ENCODE measurements at regions not wholly inside any gene's neighbourhood (a gene's known extent, or its start where the extent isn't known, plus 50 kb on each side); places are given as distances from the start of the nearest gene placed in this dataset.

GRCh38 chr18:51404620-51405019, 207.1 kb upstream of the MEX3C start:
- Histone ChIP-seq H4K20me1 (ENCODE audit: low read depth) (no peaks in the 10 kb centered on the region), H3K27me3 (no peaks in the 10 kb centered on the region), H3K27ac (no peak overlapping the region), H3K9me3 (ENCODE audit: low read depth) (no peaks in the 10 kb centered on the region), H3K4me3 (no peak overlapping the region), H3F3A (ENCODE audit: low read depth) (no peaks in the 10 kb centered on the region), H3K4me1 (no peaks in the 10 kb centered on the region), H2AFZ (replicated peaks) (no peak overlapping the region), H3K36me3 (no peaks in the 10 kb centered on the region), H3K9ac (no peak overlapping the region), H3K79me2 (ENCODE audit: low read depth) (no peaks in the 10 kb centered on the region), H3K4me2 (no peak overlapping the region)
- Mint-ChIP-seq H3K9me3 (peaks cover 2% of the 10 kb centered on the region), H3K36me3 (no peaks in the 10 kb centered on the region), H3K27ac (no peak overlapping the region), H3K27me3 (ENCODE audit: insufficient read depth, low read depth) (peaks cover 2% of the 10 kb centered on the region), H3K4me1 (no peaks in the 10 kb centered on the region), H3K4me3 (no peak overlapping the region)
- TF ChIP-seq EZH2phosphoT487 (IDR thresholded peaks at IDR 0.05) (no peak), EZH2 (IDR thresholded peaks at IDR 0.05) (no peak), CTCF (IDR thresholded peaks at IDR 0.05) (no peak)
- DNase-seq (ENCODE audit: low spot score), result no peak

GRCh38 chr18:51405683-51406477, 208.4 kb upstream of the MEX3C start:
- Mint-ChIP-seq H3K4me3 (no peak overlapping the region), H3K9me3 (peaks cover 2% of the 10 kb centered on the region), H3K36me3 (no peaks in the 10 kb centered on the region), H3K27ac (no peak overlapping the region), H3K4me1 (no peaks in the 10 kb centered on the region), H3K27me3 (ENCODE audit: insufficient read depth, low read depth) (no peaks in the 10 kb centered on the region)
- no peaks in the 10 kb centered on the region for H3K36me3 ChIP-seq
- no peak overlapping the region for H3K4me3 ChIP-seq
- no peak for DNase-seq (ENCODE audit: low spot score)
- no peak overlapping the region for H3K4me2 ChIP-seq
- no peaks in the 10 kb centered on the region for H3K9me3 ChIP-seq (ENCODE audit: low read depth)
- TF ChIP-seq EZH2phosphoT487 (IDR thresholded peaks at IDR 0.05) (no peak), CTCF (IDR thresholded peaks at IDR 0.05) (no peak), EZH2 (IDR thresholded peaks at IDR 0.05) (no peak)
- no peak overlapping the region for H3K27ac ChIP-seq
- no peaks in the 10 kb centered on the region for H3K4me1 ChIP-seq
- no peaks in the 10 kb centered on the region for H3K27me3 ChIP-seq
- H2AFZ ChIP-seq (replicated peaks), result no peak overlapping the region
- no peaks in the 10 kb centered on the region for H4K20me1 ChIP-seq (ENCODE audit: low read depth)
- no peaks in the 10 kb centered on the region for H3K79me2 ChIP-seq (ENCODE audit: low read depth)
- H3F3A ChIP-seq (ENCODE audit: low read depth), result no peaks in the 10 kb centered on the region
- H3K9ac ChIP-seq, result no peak overlapping the region

- H2AFZ ChIP-seq (replicated peaks), result no peak overlapping the region
- H3K27ac Mint-ChIP-seq, result no peak overlapping the region
- no peaks in the 10 kb centered on the region for H3K36me3 ChIP-seq
- DNase-seq (ENCODE audit: low spot score), result no peak
- H3K9ac ChIP-seq, result no peak overlapping the region
- H3K4me3 ChIP-seq, result no peak overlapping the region
- H3K27ac ChIP-seq, result no peak overlapping the region
- no peaks in the 10 kb centered on the region for H3K4me1 ChIP-seq
- H3K9me3 Mint-ChIP-seq, result no peaks in the 10 kb centered on the region
- TF ChIP-seq EZH2 (IDR thresholded peaks at IDR 0.05), result no peak
- no peaks in the 10 kb centered on the region for H3K36me3 Mint-ChIP-seq
- no peaks in the 10 kb centered on the region for H4K20me1 ChIP-seq (ENCODE audit: low read depth)
- H3K27me3 ChIP-seq, result no peaks in the 10 kb centered on the region
- no peak overlapping the region for H3K4me2 ChIP-seq
- H3K27me3 Mint-ChIP-seq (ENCODE audit: insufficient read depth, low read depth), result peaks cover 2% of the 10 kb centered on the region
- no peak overlapping the region for H3K4me3 Mint-ChIP-seq
- H3K4me1 Mint-ChIP-seq, result no peaks in the 10 kb centered on the region
- H3K9me3 ChIP-seq (ENCODE audit: low read depth), result no peaks in the 10 kb centered on the region
- H3K79me2 ChIP-seq (ENCODE audit: low read depth), result no peaks in the 10 kb centered on the region
- no peaks in the 10 kb centered on the region for H3F3A ChIP-seq (ENCODE audit: low read depth)
These were observed 220.4 kb upstream of the MEX3C start for GRCh38 chr18:51417643-51418483.

Data from neural progenitor cell (in vitro differentiated cells).